Gastroesophageal sphincter (tissue), 4 donors: ENCODE measurements at regions not wholly inside any gene's neighbourhood (a gene's known extent, or its start where the extent isn't known, plus 50 kb on each side); places are given as distances from the start of the nearest gene placed in this dataset.
A peak's percentile ranks its signal among the peaks of the same experiment; 100 is the strongest.

Experiments
- ATAC-seq: fragments of 150-250 bp; one replicate; pipeline ENCODE4 v1.9.1; 2016; ENCODE audit warnings: mild to moderate bottlenecking, moderate library complexity
- H3K27ac ChIP-seq, 4 donors: fragments of 200-600 bp; sonication (generic) in 3 of 4; 1 replicate in 3 of 4; 2 replicates in 1 of 4; pipeline ENCODE4 v1.5.1; 2016 to 2019
- H3K27me3 ChIP-seq: fragments of 200-600 bp; sonication (generic); one replicate; pipeline ENCODE4 v1.5.1; 2019
- H3K36me3 ChIP-seq, 2 donors: fragments of 200-600 bp; sonication (generic); one replicate each; pipeline ENCODE4 v1.5.1; 2019; ENCODE audit warnings: control low read depth in 1 of 2
- H3K4me1 ChIP-seq, 3 donors: fragments of 200-600 bp; sonication (generic); 1 replicate in 2 of 3; 2 replicates in 1 of 3; pipeline ENCODE4 v1.5.1; 2016 to 2019; ENCODE audit warnings: control low read depth in 2 of 3
- H3K4me3 ChIP-seq, 2 donors: fragments of 200-600 bp; sonication (generic); one replicate each; pipeline ENCODE4 v1.5.1; 2019; ENCODE audit warnings: mild to moderate bottlenecking in 1 of 2, moderate library complexity in 1 of 2
- H3K9me3 ChIP-seq, 3 donors: fragments of 200-600 bp; sonication (generic); one replicate each; pipeline ENCODE4 v1.5.1; 2017 to 2019; ENCODE audit warnings: control low read depth in 2 of 3
- EP300 ChIP-seq: sonication (generic); formaldehyde crosslinking; IDR thresholded peaks from one replicate; pipeline ENCODE4 v1.6.1; 2017; ENCODE audit warnings: antibody characterized with exemption, mild to moderate bottlenecking
- POLR2A ChIP-seq, 2 donors: fragments of 450-650 bp; IDR thresholded peaks; one replicate each; pipeline ENCODE4 v1.6.1; 2017; ENCODE audit warnings: antibody characterized with exemption in 2 of 2, mild to moderate bottlenecking in 2 of 2, moderate library complexity in 1 of 2
- POLR2AphosphoS5 ChIP-seq: sonication (generic); formaldehyde crosslinking; IDR thresholded peaks from one replicate; pipeline ENCODE4 v1.6.1; 2017; ENCODE audit warnings: antibody characterized with exemption
- WGBS, 2 donors: methylation state at CpG; one replicate each; pipeline ENCODE4 v1.1.5; 2018; ENCODE audit warnings: low coverage in 1 of 2; 5-methylcytosine and 5-hydroxymethylcytosine counted together
- TF ChIP-seq, protein P1 (sequence below), 4 experiments: fragments of 200-600 bp in 2 of 4; fragments of 450-650 bp in 2 of 4; sonication (generic) in 1 of 4; IDR thresholded peaks; one replicate each; pipeline ENCODE4 v1.5.1; 2017 to 2019; ENCODE audit warnings: antibody characterized with exemption in 4 of 4, mild to moderate bottlenecking in 2 of 4, moderate library complexity in 2 of 4

DNA sequence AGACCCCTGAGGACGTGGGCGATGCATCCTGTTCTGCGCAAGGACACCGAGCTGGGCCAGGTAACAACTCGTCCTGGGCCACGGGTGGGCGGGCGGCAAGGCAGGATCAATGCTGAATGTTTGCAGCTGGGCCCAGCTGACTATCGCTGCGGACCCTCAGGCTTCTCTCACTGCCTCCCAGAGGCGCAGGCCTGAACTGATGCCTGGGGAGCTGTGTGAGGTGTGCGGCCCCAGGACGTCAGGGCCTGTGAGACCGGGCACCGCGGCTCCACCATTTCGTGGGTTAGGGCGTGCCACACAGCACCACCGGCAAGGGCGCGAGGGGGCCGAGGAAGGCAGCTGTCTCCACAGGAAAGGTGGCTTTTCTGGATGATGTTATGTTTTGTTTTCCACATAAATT lies 307.4 kb downstream of the NDUFA10 start:
- TF ChIP-seq POLR2A (IDR thresholded peaks at IDR 0.05) (no peak), POLR2AphosphoS5 (no peak), EP300 (no peak)
- TF ChIP-seq, protein P1, sequence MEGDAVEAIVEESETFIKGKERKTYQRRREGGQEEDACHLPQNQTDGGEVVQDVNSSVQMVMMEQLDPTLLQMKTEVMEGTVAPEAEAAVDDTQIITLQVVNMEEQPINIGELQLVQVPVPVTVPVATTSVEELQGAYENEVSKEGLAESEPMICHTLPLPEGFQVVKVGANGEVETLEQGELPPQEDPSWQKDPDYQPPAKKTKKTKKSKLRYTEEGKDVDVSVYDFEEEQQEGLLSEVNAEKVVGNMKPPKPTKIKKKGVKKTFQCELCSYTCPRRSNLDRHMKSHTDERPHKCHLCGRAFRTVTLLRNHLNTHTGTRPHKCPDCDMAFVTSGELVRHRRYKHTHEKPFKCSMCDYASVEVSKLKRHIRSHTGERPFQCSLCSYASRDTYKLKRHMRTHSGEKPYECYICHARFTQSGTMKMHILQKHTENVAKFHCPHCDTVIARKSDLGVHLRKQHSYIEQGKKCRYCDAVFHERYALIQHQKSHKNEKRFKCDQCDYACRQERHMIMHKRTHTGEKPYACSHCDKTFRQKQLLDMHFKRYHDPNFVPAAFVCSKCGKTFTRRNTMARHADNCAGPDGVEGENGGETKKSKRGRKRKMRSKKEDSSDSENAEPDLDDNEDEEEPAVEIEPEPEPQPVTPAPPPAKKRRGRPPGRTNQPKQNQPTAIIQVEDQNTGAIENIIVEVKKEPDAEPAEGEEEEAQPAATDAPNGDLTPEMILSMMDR (IDR thresholded peaks at IDR 0.05), result no peak
- ATAC-seq, result no peak
- Histone ChIP-seq H3K4me3 (no peak overlapping the region), H3K27me3 (no peaks in the 10 kb centered on the region), H3K9me3 (peaks cover 0 to 14% (median 0%) of the 10 kb centered on the region in 3 donors), H3K36me3 (no peaks in the 10 kb centered on the region), H3K27ac (no peak overlapping the region), H3K4me1 (peaks cover 0 to 16% (median 0%) of the 10 kb centered on the region in 3 donors)
- 96% methylated on average over 5 of the region's 22 CpGs; no CpG with 5 or more reads in 1 of the 2 donors for WGBS, 2 donors

DNA sequence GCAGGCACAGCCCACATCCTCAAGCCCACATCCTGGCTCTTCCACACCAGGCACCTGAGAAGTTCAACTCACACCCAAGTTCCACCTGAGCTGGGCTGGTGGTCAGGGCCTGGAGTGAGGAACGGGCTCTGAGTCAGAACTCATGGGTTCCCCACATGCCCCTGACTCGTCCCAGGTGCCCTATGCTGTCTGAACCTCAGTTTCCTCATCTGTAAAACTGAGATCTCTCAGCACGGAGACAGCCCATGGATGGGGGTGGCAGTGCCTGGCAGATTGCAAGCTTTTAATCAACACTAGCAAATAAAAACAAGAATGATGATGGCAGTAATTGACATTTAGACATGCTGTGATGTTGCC lies 307.8 kb downstream of the NDUFA10 start:
- 89% methylated on average over 1 of the region's 3 CpGs; no CpG with 5 or more reads in 1 of the 2 donors for WGBS, 2 donors
- no peak for ATAC-seq
- TF ChIP-seq POLR2A (IDR thresholded peaks at IDR 0.05) (no peak), POLR2AphosphoS5 (no peak), EP300 (no peak)
- TF ChIP-seq, protein P1 (IDR thresholded peaks at IDR 0.05), result no peak

DNA sequence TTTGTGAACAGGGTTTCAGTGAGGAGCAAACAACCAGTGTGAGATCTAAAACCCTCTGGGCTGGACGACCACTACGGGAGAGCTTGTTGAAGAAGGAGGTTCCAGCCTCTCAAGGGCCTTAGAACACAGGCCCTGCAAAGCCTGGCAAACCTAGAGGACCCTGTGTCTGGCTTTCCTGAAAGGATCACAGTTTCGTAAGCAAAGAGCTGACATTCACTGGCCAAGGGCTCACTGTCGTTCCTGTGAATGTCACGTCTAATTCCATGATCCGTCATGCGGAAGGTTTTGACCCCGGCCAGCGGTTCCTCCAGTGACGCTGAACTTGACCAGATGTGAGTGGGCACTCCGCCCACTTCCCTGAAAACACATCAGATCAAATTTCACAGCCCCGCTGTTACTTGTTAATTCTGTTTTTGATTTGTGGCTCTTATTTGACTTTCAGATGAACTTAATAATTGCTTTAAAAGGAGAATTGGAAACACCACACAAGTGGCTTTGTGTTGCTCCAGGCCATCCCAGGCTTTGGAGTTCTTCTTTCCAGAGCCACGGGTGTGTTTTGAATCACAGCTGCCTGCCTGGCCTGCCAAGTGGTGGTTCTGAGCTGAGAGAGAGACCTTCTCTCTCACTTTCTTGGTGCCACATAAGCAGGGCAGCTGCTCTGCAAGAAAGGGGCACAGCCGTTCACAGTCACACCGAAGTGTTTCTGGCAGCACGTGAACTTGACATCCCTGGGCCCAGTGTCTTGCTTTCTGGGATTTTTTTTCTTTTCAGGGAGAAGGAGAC lies 308.4 kb downstream of the NDUFA10 start:
- WGBS, 2 donors, result 20 to 36% methylated on average over 1 to 12 of the region's 16 CpGs
- Histone ChIP-seq H3K36me3 (no peaks in the 10 kb centered on the region), H3K4me3 (no peak overlapping the region), H3K27me3 (no peaks in the 10 kb centered on the region), H3K27ac (no peak overlapping the region), H3K4me1 (peaks cover 0 to 16% (median 0%) of the 10 kb centered on the region in 3 donors), H3K9me3 (peaks cover 0 to 24% (median 0%) of the 10 kb centered on the region in 3 donors)
- TF ChIP-seq POLR2A (IDR thresholded peaks at IDR 0.05) (no peak), POLR2AphosphoS5 (no peak), EP300 (no peak)
- TF ChIP-seq, protein P1 (IDR thresholded peaks at IDR 0.05), result no peak
- ATAC-seq, result peak; percentile 52

More for the DNA sequence above, 307.8 kb downstream of the NDUFA10 start:
- Histone ChIP-seq H3K9me3 (peaks cover 0 to 18% (median 0%) of the 10 kb centered on the region in 3 donors), H3K36me3 (no peaks in the 10 kb centered on the region), H3K27ac (no peak overlapping the region), H3K4me3 (no peak overlapping the region), H3K27me3 (no peaks in the 10 kb centered on the region), H3K4me1 (peaks cover 0 to 16% (median 0%) of the 10 kb centered on the region in 3 donors)

- H3K27me3 ChIP-seq, result no peaks in the 10 kb centered on the region
- no peak overlapping the region for H3K4me3 ChIP-seq
- H3K4me1 ChIP-seq, result peaks cover 0 to 16% (median 0%) of the 10 kb centered on the region in 3 donors
- H3K36me3 ChIP-seq, result no peaks in the 10 kb centered on the region
- WGBS, 2 donors, result 88 to 100% methylated on average over 3 to 5 of the region's 6 CpGs
- ATAC-seq, result no peak
- no peak overlapping the region for H3K27ac ChIP-seq
- TF ChIP-seq POLR2A (IDR thresholded peaks at IDR 0.05) (no peak), EP300 (no peak), POLR2AphosphoS5 (no peak)
- TF ChIP-seq, protein P1 (IDR thresholded peaks at IDR 0.05), result no peak
- peaks cover 0 to 29% (median 0%) of the 10 kb centered on the region in 3 donors for H3K9me3 ChIP-seq
These were observed 309.1 kb downstream of the NDUFA10 start for GRCh38 chr2:239716009-239716408.

- no peak for TF ChIP-seq EP300
- TF ChIP-seq, protein P1 (IDR thresholded peaks at IDR 0.05), result no peak
- no peak overlapping the region for H3K4me3 ChIP-seq
- peaks cover 0 to 16% (median 0%) of the 10 kb centered on the region in 3 donors for H3K4me1 ChIP-seq
- no peaks in the 10 kb centered on the region for H3K36me3 ChIP-seq
- no peak for ATAC-seq
- no peak overlapping the region for H3K27ac ChIP-seq
- H3K27me3 ChIP-seq, result no peaks in the 10 kb centered on the region
- peaks cover 0 to 33% (median 0%) of the 10 kb centered on the region in 3 donors for H3K9me3 ChIP-seq
- WGBS, 2 donors, result 100% methylated on average over 3 of the region's 15 CpGs; no CpG with 5 or more reads in 1 of the 2 donors
These were observed 309.5 kb downstream of the NDUFA10 start for GRCh38 chr2:239715606-239716005.
